A549 (cell line): ENCODE measurements at regions not wholly inside any gene's neighbourhood (a gene's known extent, or its start where the extent isn't known, plus 50 kb on each side); places are given as distances from the start of the nearest gene placed in this dataset.

Experiments
- EHMT2 ChIP-seq: fragments of 200-600 bp; sonication (generic); IDR thresholded peaks from 2 replicates; pipeline ENCODE4 v1.6.1; 2016; ENCODE audit warnings: antibody characterized with exemption, low read depth, mild to moderate bottlenecking, moderate library complexity
- EP300 ChIP-seq, 2 experiments: fragments of >200 bp; sonication (Bioruptor Twin); formaldehyde crosslinking; IDR thresholded peaks; 2 replicates in 1 of 2; 3 replicates in 1 of 2; pipeline ENCODE4 v1.6.1; 2016 to 2017
- ESRRA ChIP-seq: fragments of 150-350 bp; IDR thresholded peaks from 2 replicates; pipeline ENCODE4 v1.6.1; 2014; ENCODE audit warnings: mild to moderate bottlenecking, low read length, borderline replicate concordance
- FOSL2 ChIP-seq, 2 experiments: fragments of 450-650 bp in 1 of 2; fragments of >200 bp in 1 of 2; sonication (Bioruptor Twin) in 1 of 2; formaldehyde crosslinking; IDR thresholded peaks; 2 replicates each; pipeline versions ENCODE4 v1.5.0 to v1.6.1; 2016 to 2020; ENCODE audit warnings: mild to moderate bottlenecking in 1 of 2, moderate library complexity in 1 of 2
- HDAC2 ChIP-seq: fragments of 200-600 bp; sonication (generic); IDR thresholded peaks from 2 replicates; pipeline ENCODE4 v1.6.1; 2016
- RAD21 ChIP-seq, 2 experiments: fragments of >200 bp in 1 of 2; sonication (Bioruptor Twin) in 1 of 2; formaldehyde crosslinking in 1 of 2; IDR thresholded peaks in 1 of 2; conservative IDR thresholded peaks in 1 of 2; 2 replicates in 1 of 2; 3 replicates in 1 of 2; pipeline ENCODE4 v1.6.1; 2012 to 2018; ENCODE audit warnings: inconsistent platforms in 1 of 2
- TF ChIP-seq, protein P1 (sequence below): fragments of >200 bp; sonication (Bioruptor Twin); formaldehyde crosslinking; IDR thresholded peaks from 3 replicates; pipeline ENCODE4 v1.5.1; 2016

DNA sequence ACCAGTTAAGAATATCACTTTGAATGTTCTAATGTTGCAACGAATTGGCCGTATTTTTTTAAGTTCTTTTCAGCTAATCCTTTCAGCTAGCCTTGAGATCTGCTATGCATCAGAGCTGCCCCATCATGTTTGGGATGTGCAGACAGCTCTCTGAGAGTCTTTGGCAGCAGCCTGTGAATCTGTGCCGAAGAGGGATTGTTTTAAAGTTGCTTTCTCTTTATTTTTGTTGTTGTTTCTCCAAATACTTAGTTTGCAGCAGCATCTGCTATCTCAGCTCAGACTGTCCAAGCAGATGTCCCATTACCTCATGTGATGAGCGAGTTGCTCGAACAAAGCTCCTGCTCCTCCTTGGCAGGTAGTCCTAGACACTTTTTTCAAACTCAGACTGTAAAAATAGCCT lies 1002.5 kb upstream of the INTU start:
- TF ChIP-seq ESRRA: no peak
- TF ChIP-seq, protein P1, sequence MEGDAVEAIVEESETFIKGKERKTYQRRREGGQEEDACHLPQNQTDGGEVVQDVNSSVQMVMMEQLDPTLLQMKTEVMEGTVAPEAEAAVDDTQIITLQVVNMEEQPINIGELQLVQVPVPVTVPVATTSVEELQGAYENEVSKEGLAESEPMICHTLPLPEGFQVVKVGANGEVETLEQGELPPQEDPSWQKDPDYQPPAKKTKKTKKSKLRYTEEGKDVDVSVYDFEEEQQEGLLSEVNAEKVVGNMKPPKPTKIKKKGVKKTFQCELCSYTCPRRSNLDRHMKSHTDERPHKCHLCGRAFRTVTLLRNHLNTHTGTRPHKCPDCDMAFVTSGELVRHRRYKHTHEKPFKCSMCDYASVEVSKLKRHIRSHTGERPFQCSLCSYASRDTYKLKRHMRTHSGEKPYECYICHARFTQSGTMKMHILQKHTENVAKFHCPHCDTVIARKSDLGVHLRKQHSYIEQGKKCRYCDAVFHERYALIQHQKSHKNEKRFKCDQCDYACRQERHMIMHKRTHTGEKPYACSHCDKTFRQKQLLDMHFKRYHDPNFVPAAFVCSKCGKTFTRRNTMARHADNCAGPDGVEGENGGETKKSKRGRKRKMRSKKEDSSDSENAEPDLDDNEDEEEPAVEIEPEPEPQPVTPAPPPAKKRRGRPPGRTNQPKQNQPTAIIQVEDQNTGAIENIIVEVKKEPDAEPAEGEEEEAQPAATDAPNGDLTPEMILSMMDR: no peak
- TF ChIP-seq EP300 (IDR thresholded peaks at IDR 0.05): no peak
- TF ChIP-seq RAD21 (conservative IDR thresholded peaks at IDR 0.05 in 1 of 2, IDR thresholded peaks at IDR 0.05 in 1 of 2): no peak
- TF ChIP-seq EHMT2: no peak
- no peak for TF ChIP-seq HDAC2
- no peak for TF ChIP-seq FOSL2 (IDR thresholded peaks at IDR 0.05)
- TF ChIP-seq FOSL2 (CRISPR knock-in tag; IDR thresholded peaks at IDR 0.05): no peak
